Lower lobe of right lung (tissue), 2 donors: ENCODE measurements at regions not wholly inside any gene's neighbourhood (a gene's known extent, or its start where the extent isn't known, plus 50 kb on each side); places are given as distances from the start of the nearest gene placed in this dataset.

ENCODE experiments used
- ATAC-seq, 2 donors: fragments of 200-7000 bp; cut with Tn5 transposase; one replicate each; pipeline ENCODE4 v1.9.1; 2020 to 2022; ENCODE audit warnings: mild to moderate bottlenecking in 2 of 2, moderate library complexity in 2 of 2
- DNase-seq: peaks from one replicate; pipeline ENCODE4 v3.0.0-alpha.2; 2020
- H3K27ac ChIP-seq: fragments of 200-600 bp; one replicate; pipeline ENCODE4 v1.8.0; 2022
- H3K27me3 ChIP-seq: fragments of 200-600 bp; one replicate; pipeline ENCODE4 v1.8.0; 2022; ENCODE audit warnings: low read depth
- H3K36me3 ChIP-seq: fragments of 200-600 bp; one replicate; pipeline ENCODE4 v1.8.0; 2022; ENCODE audit warnings: mild to moderate bottlenecking
- H3K4me1 ChIP-seq: fragments of 200-600 bp; one replicate; pipeline ENCODE4 v1.8.0; 2022
- H3K4me3 ChIP-seq: fragments of 200-600 bp; one replicate; pipeline ENCODE4 v1.8.0; 2022; ENCODE audit warnings: mild to moderate bottlenecking
- H3K9me3 ChIP-seq: fragments of 200-600 bp; one replicate; pipeline ENCODE4 v1.8.0; 2022
- intact Hi-C: fragments of 100-400 bp; cut with DNase I; formaldehyde crosslinking; loops from one replicate; pipeline ENCODE4 v1.11.0; 2022
- TF ChIP-seq, protein P1 (sequence below): fragments of 200-600 bp; IDR thresholded peaks from one replicate; pipeline ENCODE4 v1.8.0; 2022; ENCODE audit warnings: antibody characterized with exemption, mild to moderate bottlenecking
- donor health status: DM: no; HTN: yes; CAD: no; lungs with severe emphysema.

DNA sequence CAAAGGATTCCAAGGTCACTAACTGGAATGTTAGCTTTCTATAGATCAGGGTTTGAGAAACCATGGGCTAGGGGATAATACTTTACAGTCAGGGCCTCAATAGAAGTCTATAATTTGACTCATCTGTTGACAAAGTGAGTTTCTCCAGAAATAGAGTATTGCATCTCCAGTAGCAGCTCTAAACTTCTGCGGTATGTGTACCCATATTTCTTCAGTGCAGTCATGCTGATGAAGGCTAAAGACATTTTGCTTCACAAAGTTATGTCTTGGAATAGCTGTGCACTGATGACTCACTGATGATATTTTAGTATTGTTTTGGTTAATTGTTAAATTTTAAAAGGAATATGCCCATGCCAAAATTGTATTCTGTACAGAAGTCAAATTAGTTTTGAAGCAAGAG lies 464.9 kb upstream of the AMOT start:
- no peak overlapping the region for H3K4me3 ChIP-seq
- H3K27ac ChIP-seq: no peak overlapping the region
- H3K27me3 ChIP-seq: no peaks in the 10 kb centered on the region
- no peaks in the 10 kb centered on the region for H3K9me3 ChIP-seq
- H3K36me3 ChIP-seq: no peaks in the 10 kb centered on the region
- DNase-seq (no peak), ATAC-seq (no peak)
- intact Hi-C loops: no loop called here
- TF ChIP-seq, protein P1, sequence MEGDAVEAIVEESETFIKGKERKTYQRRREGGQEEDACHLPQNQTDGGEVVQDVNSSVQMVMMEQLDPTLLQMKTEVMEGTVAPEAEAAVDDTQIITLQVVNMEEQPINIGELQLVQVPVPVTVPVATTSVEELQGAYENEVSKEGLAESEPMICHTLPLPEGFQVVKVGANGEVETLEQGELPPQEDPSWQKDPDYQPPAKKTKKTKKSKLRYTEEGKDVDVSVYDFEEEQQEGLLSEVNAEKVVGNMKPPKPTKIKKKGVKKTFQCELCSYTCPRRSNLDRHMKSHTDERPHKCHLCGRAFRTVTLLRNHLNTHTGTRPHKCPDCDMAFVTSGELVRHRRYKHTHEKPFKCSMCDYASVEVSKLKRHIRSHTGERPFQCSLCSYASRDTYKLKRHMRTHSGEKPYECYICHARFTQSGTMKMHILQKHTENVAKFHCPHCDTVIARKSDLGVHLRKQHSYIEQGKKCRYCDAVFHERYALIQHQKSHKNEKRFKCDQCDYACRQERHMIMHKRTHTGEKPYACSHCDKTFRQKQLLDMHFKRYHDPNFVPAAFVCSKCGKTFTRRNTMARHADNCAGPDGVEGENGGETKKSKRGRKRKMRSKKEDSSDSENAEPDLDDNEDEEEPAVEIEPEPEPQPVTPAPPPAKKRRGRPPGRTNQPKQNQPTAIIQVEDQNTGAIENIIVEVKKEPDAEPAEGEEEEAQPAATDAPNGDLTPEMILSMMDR: no peak
- no peaks in the 10 kb centered on the region for H3K4me1 ChIP-seq

DNA sequence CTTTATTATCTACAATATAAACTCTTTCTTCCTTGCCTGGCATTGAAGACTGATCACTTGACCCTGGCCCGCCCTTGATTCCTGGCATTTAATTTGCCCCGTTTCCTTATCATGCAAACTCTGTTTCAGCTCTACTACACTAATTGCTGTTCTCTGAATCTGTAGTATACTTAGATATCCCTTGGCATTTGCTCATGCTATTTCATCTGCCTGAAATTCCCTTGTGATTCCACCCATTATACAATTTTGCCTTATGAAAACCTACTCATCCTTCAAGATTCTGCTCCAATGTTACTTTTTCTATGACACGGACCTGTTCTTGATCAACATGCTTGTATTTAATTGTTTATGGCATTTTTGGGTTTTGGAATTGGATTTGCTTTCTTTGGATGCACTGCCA lies 459.9 kb upstream of the AMOT start:
- no peak for DNase-seq
- intact Hi-C loops: no loop called here
- Histone ChIP-seq H3K9me3 (no peaks in the 10 kb centered on the region), H3K27ac (no peak overlapping the region), H3K4me3 (no peak overlapping the region), H3K4me1 (no peaks in the 10 kb centered on the region), H3K27me3 (no peaks in the 10 kb centered on the region), H3K36me3 (no peaks in the 10 kb centered on the region)
- TF ChIP-seq, protein P1: no peak
- no peak for ATAC-seq

- TF ChIP-seq, protein P1: no peak
- Histone ChIP-seq H3K36me3 (no peaks in the 10 kb centered on the region), H3K27ac (no peak overlapping the region), H3K4me1 (no peaks in the 10 kb centered on the region), H3K4me3 (no peak overlapping the region), H3K9me3 (no peaks in the 10 kb centered on the region), H3K27me3 (no peaks in the 10 kb centered on the region)
- intact Hi-C loops: no loop called here
- ATAC-seq: no peak
- DNase-seq: no peak
Measured at GRCh38 chrX:113297437-113297836, 456.8 kb upstream of the AMOT start.

GRCh38 chrX:113289503-113289902 lies 448.9 kb upstream of the AMOT start:
- H3K9me3 ChIP-seq: no peaks in the 10 kb centered on the region
- intact Hi-C loops: no loop called here
- H3K4me3 ChIP-seq: no peak overlapping the region
- H3K36me3 ChIP-seq: no peaks in the 10 kb centered on the region
- DNase-seq (no peak), ATAC-seq (no peak)
- TF ChIP-seq, protein P1: no peak
- no peaks in the 10 kb centered on the region for H3K27me3 ChIP-seq
- no peak overlapping the region for H3K27ac ChIP-seq
- H3K4me1 ChIP-seq: no peaks in the 10 kb centered on the region

- no peak overlapping the region for H3K27ac ChIP-seq
- no peaks in the 10 kb centered on the region for H3K4me1 ChIP-seq
- intact Hi-C loops: no loop called here
- ATAC-seq (no peak), DNase-seq (no peak)
- no peaks in the 10 kb centered on the region for H3K27me3 ChIP-seq
- H3K9me3 ChIP-seq: no peaks in the 10 kb centered on the region
- no peak overlapping the region for H3K4me3 ChIP-seq
- H3K36me3 ChIP-seq: no peaks in the 10 kb centered on the region
- TF ChIP-seq, protein P1: no peak
Measured at GRCh38 chrX:113287761-113288160, 447.1 kb upstream of the AMOT start.

GRCh38 chrX:113275804-113276203 lies 435.2 kb upstream of the AMOT start:
- Histone ChIP-seq H3K9me3 (no peaks in the 10 kb centered on the region), H3K4me3 (no peak overlapping the region), H3K27me3 (no peaks in the 10 kb centered on the region), H3K27ac (no peak overlapping the region), H3K36me3 (no peaks in the 10 kb centered on the region), H3K4me1 (no peaks in the 10 kb centered on the region)
- no peak for ATAC-seq
- TF ChIP-seq, protein P1: no peak
- DNase-seq: no peak
- intact Hi-C loops: no loop called here
